NCI-H510A (cell line): ENCODE measurements at regions not wholly inside any gene's neighbourhood (a gene's known extent, or its start where the extent isn't known, plus 50 kb on each side); places are given as distances from the start of the nearest gene placed in this dataset.

Experiments used
- DNase-seq: peaks from one replicate; lab custom pipeline; 2025; lab: John Stamatoyannopoulos, UW

DNA sequence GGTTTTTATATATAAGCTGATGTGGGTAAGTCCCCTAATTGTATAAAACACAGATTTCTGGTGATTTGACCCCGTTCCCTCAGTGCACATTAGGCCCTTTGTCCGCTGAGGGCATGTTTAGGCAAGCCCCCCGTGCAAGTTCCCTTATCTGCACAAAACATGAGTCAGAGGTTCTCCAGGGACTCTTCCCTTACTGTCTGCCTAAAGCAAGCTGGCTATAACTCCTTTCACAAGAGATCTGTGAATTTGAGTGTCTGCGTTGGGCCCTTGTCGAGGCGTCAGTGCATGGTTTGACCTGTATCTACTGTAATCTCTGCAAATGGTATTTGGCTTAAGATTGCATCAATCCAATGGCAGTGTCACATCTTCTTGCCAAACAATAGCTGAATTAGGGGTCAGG lies 712.8 kb downstream of the CDH8 start:
- no peak for DNase-seq

GRCh38 chr16:61320791-61321190 lies 715.4 kb downstream of the CDH8 start:
- no peak for DNase-seq

- DNase-seq: no peak
These were observed 722.3 kb downstream of the CDH8 start for GRCh38 chr16:61313931-61314330.

- DNase-seq: no peak
These were observed 726.9 kb downstream of the CDH8 start for GRCh38 chr16:61309386-61309785.

- no peak for DNase-seq
These were observed 730.0 kb downstream of the CDH8 start for GRCh38 chr16:61306204-61306603.

- no peak for DNase-seq
These were observed 739.4 kb downstream of the CDH8 start for GRCh38 chr16:61296814-61297213.

GRCh38 chr16:61296305-61296704 lies 739.9 kb downstream of the CDH8 start:
- no peak for DNase-seq

- DNase-seq: no peak
These were observed 740.9 kb downstream of the CDH8 start for GRCh38 chr16:61295311-61295710.

GRCh38 chr16:61289141-61289540 lies 747.1 kb downstream of the CDH8 start:
- DNase-seq: no peak

GRCh38 chr16:61277849-61278248 lies 758.4 kb downstream of the CDH8 start:
- DNase-seq: no peak

DNA sequence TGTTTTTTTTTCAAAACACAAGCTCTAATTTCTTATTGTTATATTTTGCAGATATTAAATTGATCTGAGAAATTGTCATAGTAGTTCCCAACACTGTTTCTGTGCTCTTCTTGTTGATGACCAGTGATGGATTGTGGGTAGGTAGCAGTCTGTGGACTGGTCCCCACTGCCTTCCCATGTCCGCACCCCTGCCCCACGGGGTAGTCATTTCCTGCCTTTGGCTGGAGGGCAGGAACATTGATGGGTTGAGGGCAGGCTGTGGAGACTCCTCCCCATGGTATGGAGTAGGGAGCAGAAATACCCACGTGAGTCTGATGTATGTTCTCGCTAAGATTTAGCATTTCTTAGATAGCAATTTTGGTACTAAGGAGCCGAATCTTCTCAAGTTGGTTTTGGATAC lies 762.0 kb downstream of the CDH8 start:
- no peak for DNase-seq

DNA sequence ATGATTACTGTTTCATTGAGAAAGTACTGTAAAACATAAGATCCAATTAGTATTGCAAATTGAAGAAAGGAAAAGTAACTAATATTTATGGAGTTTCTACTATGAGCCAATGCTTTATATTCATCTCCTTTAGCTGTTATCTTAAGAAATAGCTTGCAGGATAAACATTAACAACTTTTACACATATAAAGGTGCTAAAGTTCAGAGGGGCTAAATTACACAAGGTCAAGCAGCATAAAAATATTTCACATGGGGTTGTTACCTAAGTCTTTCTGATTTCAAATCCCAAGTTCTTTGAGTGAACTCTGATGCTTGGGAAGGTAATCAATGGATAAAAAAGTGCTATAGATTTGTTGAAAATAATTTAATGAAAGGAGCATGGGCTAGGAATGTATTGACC lies 765.5 kb downstream of the CDH8 start:
- no peak for DNase-seq

DNA sequence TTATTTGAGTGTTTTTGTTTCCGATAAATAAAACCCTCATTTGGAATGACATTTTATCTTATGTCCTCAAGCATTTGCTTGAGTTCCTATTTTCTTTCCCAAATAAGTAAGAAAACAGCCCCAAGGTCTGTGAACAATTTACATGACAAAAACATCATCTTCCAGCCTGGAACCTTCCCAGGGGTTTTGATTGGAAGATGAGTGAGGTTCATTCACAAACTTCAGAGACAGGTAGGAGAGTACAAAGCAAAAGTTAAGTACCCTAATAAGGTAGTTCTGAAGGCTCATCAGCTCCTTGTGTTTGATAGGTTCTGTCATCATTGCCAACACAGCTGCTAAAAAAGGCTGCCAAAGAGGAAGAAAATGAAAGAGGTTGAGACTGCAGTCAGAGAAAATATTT lies 772.8 kb downstream of the CDH8 start:
- no peak for DNase-seq

DNA sequence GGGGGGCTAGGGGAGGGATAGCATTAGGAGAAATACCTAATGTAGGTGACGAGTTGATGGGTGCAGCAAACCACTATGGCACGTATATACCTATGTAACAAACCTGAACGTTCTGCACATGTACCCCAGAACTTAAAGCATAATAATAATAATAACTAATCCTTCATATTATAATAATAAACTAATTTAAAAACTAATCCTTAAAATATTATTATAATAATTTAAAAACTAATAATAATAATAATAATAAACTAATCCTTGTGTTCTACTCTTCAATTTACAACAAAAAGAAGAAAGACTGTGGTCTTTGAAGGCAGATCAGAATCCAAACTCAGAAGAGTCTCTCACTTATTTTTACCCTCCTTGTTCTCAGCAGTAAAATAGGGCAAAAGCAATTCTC lies 774.9 kb downstream of the CDH8 start:
- DNase-seq: no peak

DNA sequence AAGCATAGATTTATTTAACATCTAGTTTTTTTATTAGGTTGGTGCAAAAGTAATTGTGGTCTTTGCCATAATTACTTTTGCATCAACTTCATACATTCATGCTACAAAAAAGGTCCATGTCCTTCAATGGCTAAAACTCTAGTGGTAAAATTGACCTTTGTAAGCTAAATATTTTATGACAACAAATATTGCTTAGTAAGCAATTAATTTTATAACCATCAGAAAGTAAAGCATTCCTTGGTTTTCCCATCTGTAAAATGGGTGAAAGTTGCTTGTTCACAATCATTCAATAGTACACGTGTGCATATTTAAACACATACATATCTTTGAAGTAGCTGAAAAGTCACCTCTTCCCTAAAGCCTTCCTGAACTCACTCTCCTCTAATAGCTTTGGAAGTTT lies 789.6 kb downstream of the CDH8 start:
- DNase-seq: no peak

DNA sequence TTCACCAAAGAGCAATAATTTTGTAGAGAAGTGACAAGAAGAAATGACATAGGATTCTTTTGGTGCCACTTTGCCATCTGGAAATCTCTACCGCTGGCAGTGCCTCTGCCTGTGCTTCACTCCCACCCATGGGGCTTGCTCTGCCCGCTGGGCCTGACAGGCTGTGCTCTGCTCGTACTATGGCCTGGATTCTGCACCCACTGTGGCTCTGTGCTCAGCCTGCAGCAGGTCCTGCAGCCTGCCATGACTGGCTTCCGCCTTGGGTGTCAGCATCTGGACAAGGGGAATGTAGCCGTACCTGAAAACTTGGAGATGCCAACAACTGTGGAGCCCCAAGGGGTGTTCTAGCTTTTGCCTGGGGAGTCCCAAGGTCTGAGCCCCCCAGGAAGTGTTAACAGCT lies 792.3 kb downstream of the CDH8 start:
- DNase-seq: no peak

DNA sequence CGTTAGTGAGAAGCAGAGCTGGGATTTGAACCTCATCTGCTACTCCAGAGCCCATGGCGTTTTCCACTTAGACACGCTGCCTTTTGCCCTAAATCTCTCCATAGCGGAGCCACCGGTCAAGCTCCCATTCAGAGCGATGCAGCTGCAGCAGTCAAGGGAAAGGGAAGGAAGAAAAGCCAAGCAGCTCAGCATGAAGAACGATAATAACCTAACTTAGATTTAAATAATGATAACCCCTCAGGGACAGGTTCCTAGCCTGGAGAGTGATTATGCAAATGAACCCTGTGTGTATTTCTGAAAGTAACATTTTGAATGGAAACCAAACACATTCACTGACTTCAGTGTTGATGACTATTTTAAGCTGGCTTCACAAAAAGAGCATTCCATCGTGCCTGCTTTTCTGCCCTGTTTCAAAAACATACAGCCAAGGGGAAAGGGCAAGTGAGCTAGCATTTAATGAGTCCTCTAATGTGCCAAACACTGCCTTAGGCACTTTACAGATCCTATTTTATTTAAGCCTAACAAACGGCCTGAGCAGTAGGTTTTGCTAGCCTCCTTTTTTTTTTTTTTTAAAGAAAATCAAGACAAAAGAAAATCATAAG lies 798.3 kb downstream of the CDH8 start:
- no peak for DNase-seq

DNA sequence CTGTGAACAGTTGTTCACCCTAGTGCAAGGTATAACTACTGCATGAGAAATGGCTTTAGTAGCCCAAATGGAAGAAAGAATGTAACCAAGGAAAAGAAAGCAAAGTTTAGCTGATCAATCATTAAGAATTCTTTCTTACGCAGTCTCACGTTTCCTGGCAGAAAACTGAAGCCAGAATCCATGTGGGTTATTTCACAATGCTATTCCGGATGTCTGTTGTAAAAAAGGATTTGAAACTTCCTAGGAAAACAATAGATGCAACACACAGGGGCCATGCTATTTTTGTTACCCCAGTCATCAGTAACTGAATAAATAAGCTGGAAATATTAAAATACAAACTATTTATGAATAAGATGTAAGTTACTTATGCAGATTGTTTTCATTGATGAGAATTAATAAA lies 802.5 kb downstream of the CDH8 start:
- no peak for DNase-seq

- DNase-seq: no peak
These were observed 807.9 kb downstream of the CDH8 start for GRCh38 chr16:61228371-61228770.

DNA sequence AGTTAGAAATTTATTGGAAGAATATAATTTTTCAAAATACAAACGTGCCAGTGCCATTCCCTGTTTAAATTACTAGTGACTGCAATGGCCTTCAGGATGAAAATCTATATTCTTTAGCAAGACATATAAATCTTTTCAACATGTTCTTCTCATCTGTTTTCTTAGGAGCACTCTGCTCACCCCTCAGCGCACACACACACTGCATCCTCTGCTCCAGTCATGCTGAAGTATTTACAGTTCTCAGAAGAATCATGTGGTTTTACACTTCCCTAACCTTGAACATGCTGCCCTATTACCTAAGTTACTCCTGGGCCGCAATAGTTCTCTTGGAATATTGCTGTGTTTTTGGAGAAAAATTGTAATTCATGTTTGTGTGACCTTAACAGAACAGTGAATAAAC lies 820.6 kb downstream of the CDH8 start:
- no peak for DNase-seq

GRCh38 chr16:61214780-61215179 lies 821.5 kb downstream of the CDH8 start:
- DNase-seq: no peak

- DNase-seq: no peak
These were observed 826.2 kb downstream of the CDH8 start for GRCh38 chr16:61210076-61210475.

GRCh38 chr16:61195006-61195405 lies 841.2 kb downstream of the CDH8 start:
- DNase-seq: no peak

DNA sequence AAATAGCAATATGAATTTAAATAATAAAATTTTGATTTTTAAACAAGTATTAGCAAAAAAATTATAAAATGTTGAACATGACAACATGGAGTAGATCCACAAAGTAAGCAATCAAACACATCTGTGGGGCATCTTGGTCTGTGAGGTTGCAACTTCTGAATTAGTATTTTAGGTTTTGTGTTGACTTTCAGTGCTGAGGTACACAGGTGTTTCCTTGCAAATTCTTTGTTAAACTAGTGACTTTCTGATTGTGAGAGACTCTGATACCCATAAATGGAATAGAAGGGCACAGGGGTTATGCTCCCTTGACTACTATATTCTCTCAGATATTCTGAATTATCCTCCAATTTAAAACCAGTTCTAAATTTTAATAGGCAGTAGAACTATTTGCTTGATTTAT lies 841.7 kb downstream of the CDH8 start:
- no peak for DNase-seq

DNA sequence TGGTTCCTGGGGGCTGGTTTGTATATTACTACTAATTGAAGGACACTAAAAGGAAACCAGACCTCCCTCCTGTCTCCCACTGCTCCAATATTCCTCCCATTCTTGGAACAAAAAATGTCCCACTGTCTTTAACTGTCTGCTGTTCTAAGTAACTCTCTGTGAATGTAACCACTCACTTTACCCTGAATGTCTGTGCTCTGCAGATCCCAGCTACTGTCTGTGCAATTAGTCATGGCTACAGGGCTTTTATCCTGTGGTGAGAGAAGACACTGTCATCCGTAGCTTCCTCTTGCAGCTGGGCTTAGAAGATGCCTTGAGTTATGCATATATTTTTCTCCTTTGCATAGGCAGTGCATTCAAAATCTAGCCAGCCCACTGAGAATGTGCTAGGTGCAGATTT lies 853.8 kb downstream of the CDH8 start:
- no peak for DNase-seq
